Activated CD4-positive, alpha-beta T cell treated with anti-CD3 and anti-CD28 coated beads for 36 hours (primary cell): ENCODE measurements at regions not wholly inside any gene's neighbourhood (a gene's known extent, or its start where the extent isn't known, plus 50 kb on each side); places are given as distances from the start of the nearest gene placed in this dataset.

Experiments used
- ATAC-seq: fragments of 200-7000 bp; cut with Tn5 transposase; one replicate; pipeline ENCODE4 v1.10.0; 2021; ENCODE audit warnings: mild to moderate bottlenecking, moderate library complexity
- CTCF ChIA-PET: fragments of 350-600 bp; sonication (Branson Sonifier 250); formaldehyde crosslinking; loops from one replicate; lab custom pipeline; 2021; ENCODE audit warnings: antibody characterized with exemption; lab: Charles Lee
- POLR2A ChIA-PET: fragments of 350-600 bp; sonication (Branson Sonifier 250); formaldehyde crosslinking; loops from one replicate; lab custom pipeline; 2021; ENCODE audit warnings: antibody characterized with exemption, inconsistent platforms; lab: Charles Lee
- DNase-seq: peaks from one replicate; pipeline ENCODE4 v3.0.0-alpha.2; 2020
- H3K27ac Mint-ChIP-seq: one replicate; pipeline ENCODE4 v1.8.0; 2021; ENCODE audit warnings: mixed read lengths
- H3K27me3 Mint-ChIP-seq: one replicate; pipeline ENCODE4 v1.8.0; 2021; ENCODE audit warnings: mixed read lengths
- H3K36me3 Mint-ChIP-seq: one replicate; pipeline ENCODE4 v1.8.0; 2021; ENCODE audit warnings: low read depth, mixed read lengths
- H3K4me1 Mint-ChIP-seq: one replicate; pipeline ENCODE4 v1.8.0; 2021; ENCODE audit warnings: mixed read lengths
- H3K4me3 Mint-ChIP-seq: one replicate; pipeline ENCODE4 v1.8.0; 2021; ENCODE audit warnings: mild to moderate bottlenecking, moderate library complexity, mixed read lengths
- H3K9me3 Mint-ChIP-seq: one replicate; pipeline ENCODE4 v1.8.0; 2021; ENCODE audit warnings: low read depth, mixed read lengths
- intact Hi-C, 2 experiments: fragments of 100-400 bp; cut with DNase I in 1 of 2; cut with micrococcal nuclease in 1 of 2; formaldehyde crosslinking; loops; one replicate each; pipeline versions ENCODE4 v1.14.2 to v1.15.1; 2022 to 2024; cut with DNase I, micrococcal nuclease

DNA sequence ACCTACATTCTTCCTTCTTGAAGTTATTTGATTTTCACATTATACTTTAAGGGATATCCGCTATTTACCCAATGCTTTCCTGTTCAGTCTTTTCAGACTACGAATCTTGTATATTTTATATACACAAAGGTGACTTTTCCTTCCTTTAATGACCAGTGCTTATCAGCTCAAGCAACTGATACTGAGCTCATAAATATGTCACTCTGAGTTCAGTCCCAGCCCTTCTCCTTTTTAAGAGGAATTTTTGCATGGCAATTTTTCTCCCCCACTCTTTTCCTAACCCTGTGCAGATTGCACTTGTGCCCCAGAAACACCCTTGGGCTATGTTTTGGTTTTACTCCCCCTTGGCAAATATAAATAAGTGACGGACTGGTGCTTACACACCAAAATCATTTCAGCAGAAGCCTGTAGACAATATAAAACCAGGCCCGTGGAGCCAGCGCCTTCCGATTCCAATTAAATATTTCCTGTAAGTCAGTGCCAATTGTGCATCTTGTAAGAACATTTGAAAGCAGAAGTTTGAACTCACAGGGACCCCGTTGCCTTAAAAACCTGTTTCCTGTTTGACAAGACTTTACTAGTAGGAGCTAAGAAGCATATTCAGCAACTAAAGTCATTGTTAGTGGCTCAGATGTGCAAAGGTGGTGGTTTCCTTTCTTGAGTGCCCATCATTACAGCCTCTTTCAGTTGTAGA lies 66.3 kb upstream of the GATA6 start:
- Mint-ChIP-seq H3K4me1 (no peaks in the 10 kb centered on the region), H3K9me3 (no peaks in the 10 kb centered on the region), H3K36me3 (no peaks in the 10 kb centered on the region), H3K27ac (no peak overlapping the region), H3K27me3 (peaks cover 9% of the 10 kb centered on the region), H3K4me3 (no peak overlapping the region)
- ATAC-seq (no peak), DNase-seq (no peak)
- intact Hi-C loops = no loop called here
- CTCF ChIA-PET = no interaction called here
- POLR2A ChIA-PET = no interaction called here

GRCh38 chr18:22103647-22104031 lies 65.8 kb upstream of the GATA6 start:
- POLR2A ChIA-PET = no interaction called here
- Mint-ChIP-seq H3K4me3 (no peak overlapping the region), H3K27ac (no peak overlapping the region), H3K9me3 (no peaks in the 10 kb centered on the region), H3K27me3 (peaks cover 9% of the 10 kb centered on the region), H3K36me3 (no peaks in the 10 kb centered on the region), H3K4me1 (no peaks in the 10 kb centered on the region)
- intact Hi-C loops = no loop called here
- no peak for ATAC-seq
- DNase-seq = no peak
- CTCF ChIA-PET = no interaction called here

DNA sequence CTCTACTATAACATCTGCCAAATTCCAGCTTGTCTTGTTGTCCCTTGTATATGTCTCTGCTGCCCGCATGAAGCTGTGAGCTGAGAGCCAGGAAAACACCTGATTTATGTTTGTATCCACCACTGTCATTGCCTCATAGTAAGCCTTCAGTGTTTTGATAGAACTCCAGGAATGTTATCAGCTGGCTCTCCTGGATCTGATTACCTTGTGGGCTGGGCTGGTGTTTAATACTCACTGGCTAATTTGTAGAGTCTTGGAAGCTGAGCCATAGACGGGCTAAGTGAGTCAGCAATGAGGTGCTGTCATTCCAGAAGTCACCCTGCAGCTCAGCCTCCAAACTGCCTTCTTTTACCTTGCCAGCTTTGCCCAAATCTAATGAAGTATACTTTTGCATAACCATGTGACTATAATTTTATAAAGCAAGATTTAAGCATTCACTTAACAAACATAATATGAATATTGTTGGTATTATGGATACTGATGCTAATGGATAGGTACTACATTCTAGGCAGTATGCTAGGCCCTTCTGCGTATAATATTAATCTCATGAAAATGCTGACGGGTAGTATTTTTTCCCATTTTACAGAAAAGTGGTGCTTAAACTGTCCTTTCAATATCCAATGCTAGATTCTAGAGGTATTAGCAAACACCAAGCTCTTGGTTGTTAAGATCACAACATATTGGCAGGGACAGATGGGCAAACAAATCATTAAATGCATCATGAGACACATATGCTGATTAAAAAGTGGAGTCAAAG lies 62.7 kb upstream of the GATA6 start:
- DNase-seq = no peak
- intact Hi-C loops = no loop called here
- ATAC-seq = no peak
- H3K27me3 Mint-ChIP-seq = peaks cover 8% of the 10 kb centered on the region
- CTCF ChIA-PET = no interaction called here
- POLR2A ChIA-PET = no interaction called here
- H3K4me1 Mint-ChIP-seq = no peaks in the 10 kb centered on the region
- no peaks in the 10 kb centered on the region for H3K9me3 Mint-ChIP-seq
- no peak overlapping the region for H3K4me3 Mint-ChIP-seq
- no peaks in the 10 kb centered on the region for H3K36me3 Mint-ChIP-seq
- H3K27ac Mint-ChIP-seq = no peak overlapping the region

- Mint-ChIP-seq H3K27me3 (peaks cover 6% of the 10 kb centered on the region), H3K4me3 (no peak overlapping the region), H3K27ac (no peak overlapping the region), H3K36me3 (no peaks in the 10 kb centered on the region), H3K4me1 (no peaks in the 10 kb centered on the region), H3K9me3 (no peaks in the 10 kb centered on the region)
- ATAC-seq (no peak), DNase-seq (no peak)
- intact Hi-C loops = no loop called here
- ChIA-PET CTCF (no interaction called here), POLR2A (no interaction called here)
These were observed 60.7 kb upstream of the GATA6 start for GRCh38 chr18:22108674-22109073.

GRCh38 chr18:22109535-22109934 lies 59.9 kb upstream of the GATA6 start:
- CTCF ChIA-PET = interaction anchor here (0.6 kb wide), 1 partner anchor 13 kb away, joined by 3 read pairs; no protein-coding TSS in a partner anchor
- H3K27me3 Mint-ChIP-seq = peaks cover 2% of the 10 kb centered on the region

GRCh38 chr18:22110461-22110924 lies 58.9 kb upstream of the GATA6 start:
- Mint-ChIP-seq H3K4me1 (no peaks in the 10 kb centered on the region), H3K9me3 (no peaks in the 10 kb centered on the region), H3K36me3 (no peaks in the 10 kb centered on the region), H3K27me3 (peaks cover 2% of the 10 kb centered on the region), H3K27ac (no peak overlapping the region), H3K4me3 (no peak overlapping the region)
- POLR2A ChIA-PET = interaction anchor here (0.6 kb wide), 1 partner anchor 610 kb away, joined by 3 read pairs; no protein-coding TSS in a partner anchor
- no peak for DNase-seq
- CTCF ChIA-PET = no interaction called here
- intact Hi-C loops = loop anchor here in 1 of 2 experiments (10.0 kb wide), 1 partner anchor 454 kb away; no protein-coding TSS in a partner anchor
- no peak for ATAC-seq

More at GRCh38 chr18:22109535-22109934, 59.9 kb upstream of the GATA6 start:
- POLR2A ChIA-PET = no interaction called here
- no peak overlapping the region for H3K4me3 Mint-ChIP-seq
- no peaks in the 10 kb centered on the region for H3K36me3 Mint-ChIP-seq
- H3K9me3 Mint-ChIP-seq = no peaks in the 10 kb centered on the region
- DNase-seq (no peak), ATAC-seq (no peak)
- H3K27ac Mint-ChIP-seq = no peak overlapping the region
- intact Hi-C loops = no loop called here
- no peaks in the 10 kb centered on the region for H3K4me1 Mint-ChIP-seq

- POLR2A ChIA-PET = no interaction called here
- Mint-ChIP-seq H3K27me3 (no peaks in the 10 kb centered on the region), H3K36me3 (no peaks in the 10 kb centered on the region), H3K9me3 (no peaks in the 10 kb centered on the region), H3K27ac (no peak overlapping the region), H3K4me1 (no peaks in the 10 kb centered on the region), H3K4me3 (no peak overlapping the region)
- intact Hi-C loops = loop anchor here in 1 of 2 experiments (10.0 kb wide), 1 partner anchor 453 kb away; no protein-coding TSS in a partner anchor
- ATAC-seq (no peak), DNase-seq (no peak)
- CTCF ChIA-PET = no interaction called here
These were observed 57.2 kb upstream of the GATA6 start for GRCh38 chr18:22112215-22112614.

- Mint-ChIP-seq H3K4me3 (no peak overlapping the region), H3K4me1 (no peaks in the 10 kb centered on the region), H3K36me3 (no peaks in the 10 kb centered on the region), H3K27ac (no peak overlapping the region), H3K9me3 (no peaks in the 10 kb centered on the region), H3K27me3 (no peaks in the 10 kb centered on the region)
- CTCF ChIA-PET = no interaction called here
- no peak for ATAC-seq
- DNase-seq = no peak
- POLR2A ChIA-PET = no interaction called here
- intact Hi-C loops = loop anchor here in 1 of 2 experiments (10.0 kb wide), 1 partner anchor 452 kb away; no protein-coding TSS in a partner anchor
These were observed 56.1 kb upstream of the GATA6 start for GRCh38 chr18:22113144-22113844.

- no peaks in the 10 kb centered on the region for H3K4me1 Mint-ChIP-seq
- no peak for ATAC-seq
- H3K27ac Mint-ChIP-seq = no peak overlapping the region
- peaks cover 2% of the 10 kb centered on the region for H3K27me3 Mint-ChIP-seq
- ChIA-PET POLR2A (interaction anchor here (0.7 kb wide), 1 partner anchor 675 kb away, joined by 4 read pairs; no protein-coding TSS in a partner anchor), CTCF (no interaction called here)
- intact Hi-C loops = loop anchor here in 1 of 2 experiments (10.0 kb wide), 1 partner anchor 450 kb away; no protein-coding TSS in a partner anchor
- no peaks in the 10 kb centered on the region for H3K9me3 Mint-ChIP-seq
- DNase-seq = no peak
- no peak overlapping the region for H3K4me3 Mint-ChIP-seq
- no peaks in the 10 kb centered on the region for H3K36me3 Mint-ChIP-seq
These were observed 54.7 kb upstream of the GATA6 start for GRCh38 chr18:22114526-22115321.

- intact Hi-C loops = loop anchor here in 1 of 2 experiments (10.0 kb wide), 1 partner anchor 449 kb away; no protein-coding TSS in a partner anchor
- no peak for ATAC-seq
- Mint-ChIP-seq H3K4me3 (no peak overlapping the region), H3K36me3 (no peaks in the 10 kb centered on the region), H3K27me3 (peaks cover 2% of the 10 kb centered on the region), H3K27ac (no peak overlapping the region), H3K9me3 (no peaks in the 10 kb centered on the region), H3K4me1 (no peaks in the 10 kb centered on the region)
- POLR2A ChIA-PET = no interaction called here
- CTCF ChIA-PET = no interaction called here
- DNase-seq = no peak
These were observed 53.8 kb upstream of the GATA6 start for GRCh38 chr18:22115573-22115972.
